ENCODE measurements at regions not wholly inside any gene's neighbourhood (a gene's known extent, or its start where the extent isn't known, plus 50 kb on each side); places are given as distances from the start of the nearest gene placed in this dataset.
"Not testable (repeated sequence)": the region's sequence is repeated elsewhere in the genome, so short reads cannot be mapped to it uniquely, and the experiment has no call there.

DNA sequence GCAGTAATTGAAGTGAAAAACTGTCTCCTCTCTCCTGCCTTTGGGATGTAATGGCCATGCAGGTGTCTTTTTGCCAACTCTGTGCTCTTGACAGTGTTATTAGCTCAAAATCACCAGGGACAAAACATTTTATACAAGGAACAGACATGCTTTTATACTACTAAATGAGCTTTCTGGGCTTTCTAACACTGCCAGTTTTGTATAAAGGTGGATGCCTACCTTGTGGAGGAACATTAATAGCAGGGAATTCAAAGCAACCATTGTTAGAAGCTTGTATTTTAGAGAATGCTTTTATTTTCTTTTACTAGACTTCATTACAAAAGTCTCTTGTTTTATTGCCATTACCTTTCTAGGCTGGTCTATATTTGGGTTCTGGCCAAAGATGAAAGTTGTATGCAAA lies 54.7 kb upstream of the ARSJ start:
- Histone ChIP-seq H3K27me3 (ENCODE audit: control insufficient read depth, insufficient read depth, low read length) (no peaks in the 10 kb centered on the region), H3K27ac (ENCODE audit: low read length) (no peak overlapping the region), H3K9me3 (ENCODE audit: control insufficient read depth, low read depth, low read length) (no peaks in the 10 kb centered on the region), H3K4me3 (ENCODE audit: low read length) (no peak overlapping the region), H3K36me3 (ENCODE audit: control insufficient read depth, insufficient read depth, low read length) (no peaks in the 10 kb centered on the region), H3K4me1 (ENCODE audit: control insufficient read depth, insufficient read depth, low read length) (peaks cover 5% of the 10 kb centered on the region)
- no peak for DNase-seq

DNA sequence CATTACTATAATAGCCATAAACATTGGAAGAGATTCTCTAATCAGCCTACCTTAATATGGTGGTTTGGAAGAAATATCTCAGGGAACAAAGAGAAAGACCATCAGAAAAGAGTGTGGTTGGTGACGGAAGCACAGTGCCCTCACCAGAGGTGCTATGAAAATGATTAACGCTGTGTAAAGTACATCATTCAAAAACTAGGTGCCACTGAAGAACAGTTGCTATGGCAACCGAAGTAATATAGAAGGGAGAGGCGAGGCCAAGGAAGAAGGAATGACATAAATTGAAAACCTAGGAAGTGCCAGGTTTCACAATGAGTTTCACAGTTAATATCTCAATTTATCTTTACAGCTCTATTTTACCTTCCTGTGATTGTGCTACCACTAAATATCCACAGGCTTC lies 57.0 kb upstream of the ARSJ start:
- Histone ChIP-seq H3K4me1 (ENCODE audit: control insufficient read depth, insufficient read depth, low read length) (peaks cover 5% of the 10 kb centered on the region), H3K9me3 (ENCODE audit: control insufficient read depth, low read depth, low read length) (no peaks in the 10 kb centered on the region), H3K4me3 (ENCODE audit: low read length) (no peak overlapping the region), H3K27me3 (ENCODE audit: control insufficient read depth, insufficient read depth, low read length) (no peaks in the 10 kb centered on the region), H3K36me3 (ENCODE audit: control insufficient read depth, insufficient read depth, low read length) (no peaks in the 10 kb centered on the region), H3K27ac (ENCODE audit: low read length) (no peak overlapping the region)
- peak; percentile 69 to 88 for DNase-seq
- WGBS (ENCODE audit: insufficient coverage, low lambda C conversion rate) = 40% methylated on average over 3 of the region's 4 CpGs

DNA sequence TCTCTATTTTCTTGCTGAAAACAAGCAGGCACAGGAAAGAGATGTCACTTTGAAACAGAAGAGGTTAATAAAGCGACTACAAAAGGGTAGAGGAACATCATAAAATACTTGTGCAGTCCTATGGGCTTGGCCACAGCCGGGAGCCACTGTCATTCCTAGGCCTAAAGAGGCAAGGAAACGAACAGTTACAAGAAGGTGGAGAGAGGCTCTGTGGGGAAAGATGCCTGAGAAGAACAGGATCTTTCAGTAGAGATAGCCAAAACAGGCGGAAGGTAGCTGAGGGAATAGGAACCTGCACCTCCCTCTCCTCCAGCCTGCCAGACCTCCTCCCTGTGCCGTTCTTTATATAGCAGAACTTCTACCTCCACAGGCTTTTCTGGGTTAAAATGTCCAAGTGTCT lies 57.4 kb upstream of the ARSJ start:
- H3K27me3 ChIP-seq (ENCODE audit: control insufficient read depth, insufficient read depth, low read length) = no peaks in the 10 kb centered on the region
- H3K9me3 ChIP-seq (ENCODE audit: control insufficient read depth, low read depth, low read length) = no peaks in the 10 kb centered on the region
- DNase-seq = no peak
- no peak overlapping the region for H3K27ac ChIP-seq (ENCODE audit: low read length)
- no peak overlapping the region for H3K4me3 ChIP-seq (ENCODE audit: low read length)
- H3K4me1 ChIP-seq (ENCODE audit: control insufficient read depth, insufficient read depth, low read length) = peaks cover 5% of the 10 kb centered on the region
- WGBS (ENCODE audit: insufficient coverage, low lambda C conversion rate) = no CpG with 5 or more reads among the region's 5 CpGs
- no peaks in the 10 kb centered on the region for H3K36me3 ChIP-seq (ENCODE audit: control insufficient read depth, insufficient read depth, low read length)

DNA sequence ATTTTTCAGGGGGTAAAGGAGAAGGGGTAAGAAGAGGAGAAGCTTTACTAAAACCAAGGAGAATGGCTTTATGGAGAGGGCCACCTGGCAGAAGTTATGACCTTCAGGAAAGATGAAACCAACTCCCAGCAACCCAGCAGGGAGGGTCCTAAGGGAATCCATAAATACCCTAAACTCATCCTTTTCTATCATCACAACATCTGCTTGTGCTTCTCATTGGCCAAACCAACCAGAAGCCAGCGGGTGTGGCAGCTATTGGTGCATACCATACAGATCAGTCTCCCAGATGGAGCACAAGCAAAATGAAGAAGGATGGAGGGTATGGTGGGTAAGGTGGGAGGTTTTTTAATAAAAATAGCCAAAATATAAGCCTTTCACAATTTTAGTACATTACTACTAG lies 58.5 kb upstream of the ARSJ start:
- Histone ChIP-seq H3K9me3 (ENCODE audit: control insufficient read depth, low read depth, low read length) (no peaks in the 10 kb centered on the region), H3K4me1 (ENCODE audit: control insufficient read depth, insufficient read depth, low read length) (peaks cover 5% of the 10 kb centered on the region), H3K27me3 (ENCODE audit: control insufficient read depth, insufficient read depth, low read length) (no peaks in the 10 kb centered on the region), H3K27ac (ENCODE audit: low read length) (no peak overlapping the region), H3K4me3 (ENCODE audit: low read length) (no peak overlapping the region), H3K36me3 (ENCODE audit: control insufficient read depth, insufficient read depth, low read length) (no peaks in the 10 kb centered on the region)
- WGBS (ENCODE audit: insufficient coverage, low lambda C conversion rate) = no CpG with 5 or more reads among the region's 1 CpG
- DNase-seq = no peak

DNA sequence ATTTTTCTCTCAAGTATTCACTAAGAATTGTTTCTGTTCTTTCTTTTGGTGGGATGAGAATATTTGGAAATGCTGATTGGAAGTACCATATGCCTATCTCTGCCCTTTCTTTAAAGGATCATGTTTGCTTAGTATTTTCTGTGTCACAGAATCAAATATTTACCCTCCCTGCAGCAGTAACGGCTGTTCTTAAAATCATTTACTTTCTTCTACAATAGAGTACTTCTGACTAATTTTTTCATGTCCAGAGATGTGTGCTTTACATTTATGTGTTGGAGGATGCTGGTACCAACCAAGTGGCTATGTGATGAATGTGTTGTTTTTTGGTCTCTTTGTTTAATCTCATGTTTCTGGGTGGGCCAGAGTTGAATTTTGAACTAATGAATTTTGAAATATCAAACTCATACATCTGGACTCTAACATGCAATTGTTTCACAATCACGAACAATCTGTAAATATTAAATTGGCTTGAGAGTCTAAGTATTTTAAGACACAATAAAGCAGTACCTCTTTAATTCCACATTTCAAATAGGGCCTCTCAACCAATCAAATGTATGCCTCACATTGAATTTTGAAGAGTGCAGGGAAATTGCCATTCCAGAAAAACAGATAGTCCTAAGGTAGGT lies 59.4 kb upstream of the ARSJ start:
- WGBS (ENCODE audit: insufficient coverage, low lambda C conversion rate) = 40% methylated on average over 1 of the region's 2 CpGs
- H3K27ac ChIP-seq (ENCODE audit: low read length) = no peak overlapping the region
- no peak overlapping the region for H3K4me3 ChIP-seq (ENCODE audit: low read length)
- H3K36me3 ChIP-seq (ENCODE audit: control insufficient read depth, insufficient read depth, low read length) = no peaks in the 10 kb centered on the region
- H3K9me3 ChIP-seq (ENCODE audit: control insufficient read depth, low read depth, low read length) = no peaks in the 10 kb centered on the region
- peaks cover 5% of the 10 kb centered on the region for H3K4me1 ChIP-seq (ENCODE audit: control insufficient read depth, insufficient read depth, low read length)
- DNase-seq = no peak
- H3K27me3 ChIP-seq (ENCODE audit: control insufficient read depth, insufficient read depth, low read length) = no peaks in the 10 kb centered on the region

DNA sequence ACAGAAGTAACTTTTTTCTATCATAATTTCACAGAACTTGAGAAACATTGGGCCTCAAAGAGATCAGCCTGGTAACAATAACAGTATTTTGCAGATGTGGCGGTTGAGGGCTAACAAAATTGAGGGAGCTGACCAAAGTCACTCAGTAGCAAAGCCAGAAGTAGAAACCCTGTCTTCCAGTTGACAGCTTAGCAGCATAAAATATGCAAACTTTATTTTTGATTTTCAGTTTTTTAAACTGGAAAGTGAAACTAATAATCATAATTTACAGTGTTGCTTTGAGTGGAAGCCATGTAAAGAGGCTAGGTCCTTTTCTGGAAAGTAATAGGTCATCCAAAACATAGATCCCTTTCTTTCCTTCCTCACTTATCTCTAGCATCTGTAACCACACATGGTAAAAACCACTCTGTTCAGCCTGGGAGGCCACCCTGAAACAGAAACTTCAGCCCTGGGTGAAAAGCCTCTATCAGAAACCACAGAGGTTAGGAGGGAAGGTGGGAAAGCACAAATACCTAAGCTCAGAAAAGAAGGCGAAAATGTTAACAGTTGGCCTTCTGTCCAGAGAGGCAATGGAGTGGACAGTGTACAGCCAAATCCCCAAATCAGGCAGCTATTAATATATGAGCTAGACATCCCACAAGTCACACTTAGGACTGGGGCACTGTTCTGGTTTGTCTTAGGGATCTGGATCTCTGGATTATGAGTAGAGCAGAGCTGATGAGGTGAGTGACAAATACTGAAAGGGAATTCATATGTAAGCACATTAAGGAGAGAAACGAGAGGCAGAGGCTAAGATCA lies 61.1 kb upstream of the ARSJ start:
- no peaks in the 10 kb centered on the region for H3K27me3 ChIP-seq (ENCODE audit: control insufficient read depth, insufficient read depth, low read length)
- DNase-seq = no peak
- peaks cover 5% of the 10 kb centered on the region for H3K4me1 ChIP-seq (ENCODE audit: control insufficient read depth, insufficient read depth, low read length)
- no peak overlapping the region for H3K4me3 ChIP-seq (ENCODE audit: low read length)
- no peaks in the 10 kb centered on the region for H3K36me3 ChIP-seq (ENCODE audit: control insufficient read depth, insufficient read depth, low read length)
- H3K9me3 ChIP-seq (ENCODE audit: control insufficient read depth, low read depth, low read length) = peaks cover 2% of the 10 kb centered on the region
- WGBS (ENCODE audit: insufficient coverage, low lambda C conversion rate) = no CpG with 5 or more reads among the region's 3 CpGs
- H3K27ac ChIP-seq (ENCODE audit: low read length) = no peak overlapping the region

DNA sequence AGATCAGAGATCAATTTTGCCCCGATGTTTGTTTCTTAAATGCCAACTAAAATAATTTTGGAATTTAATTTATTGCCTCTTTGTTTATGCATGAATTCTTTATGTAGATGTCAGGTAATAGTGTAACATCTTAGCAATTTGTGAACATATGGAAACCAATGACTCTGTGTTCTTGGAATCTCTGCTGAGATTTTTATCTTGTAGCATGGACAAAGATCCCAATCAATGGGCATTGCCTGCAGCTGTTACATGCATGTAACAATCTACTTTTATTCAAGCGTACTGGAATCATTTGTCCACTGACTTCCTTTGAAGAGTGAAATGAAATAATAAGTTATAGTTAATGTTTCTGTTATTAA lies 61.6 kb upstream of the ARSJ start:
- peaks cover 3% of the 10 kb centered on the region for H3K9me3 ChIP-seq (ENCODE audit: control insufficient read depth, low read depth, low read length)
- no peak for DNase-seq
- H3K4me3 ChIP-seq (ENCODE audit: low read length) = no peak overlapping the region
- peaks cover 5% of the 10 kb centered on the region for H3K4me1 ChIP-seq (ENCODE audit: control insufficient read depth, insufficient read depth, low read length)
- no CpG with 5 or more reads among the region's 2 CpGs for WGBS (ENCODE audit: insufficient coverage, low lambda C conversion rate)
- H3K27ac ChIP-seq (ENCODE audit: low read length) = no peak overlapping the region
- no peaks in the 10 kb centered on the region for H3K27me3 ChIP-seq (ENCODE audit: control insufficient read depth, insufficient read depth, low read length)
- no peaks in the 10 kb centered on the region for H3K36me3 ChIP-seq (ENCODE audit: control insufficient read depth, insufficient read depth, low read length)

DNA sequence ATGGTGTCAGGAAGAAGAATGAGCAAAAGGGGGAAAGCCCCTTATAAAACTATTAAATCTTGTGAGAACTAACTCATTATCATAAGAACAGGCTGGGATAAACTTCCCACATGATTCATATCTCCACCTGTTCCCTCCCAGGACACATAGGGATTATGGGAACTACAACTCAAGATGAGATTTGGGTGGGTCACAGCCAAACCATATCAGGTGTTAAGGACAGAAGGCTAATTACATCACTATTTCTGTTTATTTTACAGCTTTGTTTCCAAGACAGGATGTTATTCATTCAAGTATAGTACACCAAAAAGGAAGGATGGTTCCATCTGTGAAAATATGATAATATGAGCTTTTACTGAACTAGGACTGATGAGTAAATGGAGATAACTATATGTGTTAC lies 63.7 kb upstream of the ARSJ start:
- Histone ChIP-seq H3K9me3 (ENCODE audit: control insufficient read depth, low read depth, low read length) (peaks cover 3% of the 10 kb centered on the region), H3K4me3 (ENCODE audit: low read length) (no peak overlapping the region), H3K27me3 (ENCODE audit: control insufficient read depth, insufficient read depth, low read length) (no peaks in the 10 kb centered on the region), H3K27ac (ENCODE audit: low read length) (no peak overlapping the region), H3K4me1 (ENCODE audit: control insufficient read depth, insufficient read depth, low read length) (no peaks in the 10 kb centered on the region), H3K36me3 (ENCODE audit: control insufficient read depth, insufficient read depth, low read length) (no peaks in the 10 kb centered on the region)
- no peak for DNase-seq

DNA sequence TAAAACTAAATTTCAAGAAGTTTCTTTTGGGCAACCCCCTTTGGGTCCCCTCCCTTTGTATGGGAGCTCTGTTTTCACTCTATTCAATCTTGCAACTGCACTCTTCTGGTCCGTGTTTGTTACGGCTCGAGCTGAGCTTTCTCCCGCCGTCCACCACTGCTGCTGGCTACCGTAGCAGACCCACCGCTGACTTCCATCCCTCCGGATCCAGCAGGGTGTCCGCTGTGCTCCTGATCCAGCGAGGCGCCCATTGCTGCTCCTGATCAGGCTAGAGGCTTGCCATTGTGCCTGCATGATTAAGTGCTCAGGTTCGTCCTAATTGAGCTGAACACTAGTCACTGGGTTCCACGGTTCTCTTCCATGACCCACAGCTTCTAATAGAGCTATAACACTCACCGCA lies 64.9 kb upstream of the ARSJ start:
- H3K4me1 ChIP-seq (ENCODE audit: control insufficient read depth, insufficient read depth, low read length); H3K27ac ChIP-seq (ENCODE audit: low read length); H3K27me3 ChIP-seq (ENCODE audit: control insufficient read depth, insufficient read depth, low read length); H3K9me3 ChIP-seq (ENCODE audit: control insufficient read depth, low read depth, low read length); H3K36me3 ChIP-seq (ENCODE audit: control insufficient read depth, insufficient read depth, low read length); H3K4me3 ChIP-seq (ENCODE audit: low read length); DNase-seq: not testable (repeated sequence)
- no CpG with 5 or more reads among the region's 14 CpGs for WGBS (ENCODE audit: insufficient coverage, low lambda C conversion rate)

DNA sequence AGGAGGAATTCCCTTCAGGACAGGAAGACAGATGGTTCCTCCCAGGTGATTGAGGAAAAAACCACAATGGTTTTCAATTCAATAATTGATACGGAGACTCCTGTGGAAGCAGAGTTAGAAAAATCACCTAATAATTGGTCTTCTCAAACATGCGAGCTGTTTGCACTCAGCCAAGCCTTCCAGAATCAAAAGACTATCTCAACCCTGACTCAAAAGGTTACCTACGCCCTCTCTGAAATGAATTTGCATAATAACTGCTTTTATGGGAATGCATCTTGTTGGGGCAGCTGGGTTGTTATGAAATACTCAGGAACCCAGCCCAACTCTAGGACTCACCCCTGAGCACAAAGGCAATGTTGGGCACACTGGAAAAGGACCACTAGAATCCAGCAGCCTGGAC lies 66.9 kb upstream of the ARSJ start:
- DNase-seq = no peak

DNA sequence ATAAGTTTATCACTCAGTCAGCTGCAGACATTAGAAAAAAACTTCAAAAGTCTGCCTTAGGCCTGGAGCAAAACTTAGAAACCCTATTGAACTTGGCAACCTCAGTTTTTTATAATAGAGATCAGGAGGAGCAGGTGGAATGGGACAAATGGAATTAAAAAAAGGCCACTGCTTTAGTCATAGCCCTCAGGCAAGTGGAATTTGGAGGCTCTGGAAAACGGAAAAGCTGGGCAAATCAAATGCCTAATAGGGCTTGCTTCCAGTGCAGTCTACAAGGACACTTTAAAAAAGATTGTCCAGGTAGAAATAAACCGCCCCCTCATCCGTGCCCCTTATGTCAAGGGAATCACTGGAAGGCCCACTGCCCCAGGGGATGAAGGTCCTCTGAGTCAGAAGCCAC lies 68.7 kb upstream of the ARSJ start:
- not testable (repeated sequence) for H3K36me3 ChIP-seq (ENCODE audit: control insufficient read depth, insufficient read depth, low read length); H3K27ac ChIP-seq (ENCODE audit: low read length); DNase-seq; H3K4me3 ChIP-seq (ENCODE audit: low read length); H3K9me3 ChIP-seq (ENCODE audit: control insufficient read depth, low read depth, low read length); H3K27me3 ChIP-seq (ENCODE audit: control insufficient read depth, insufficient read depth, low read length); H3K4me1 ChIP-seq (ENCODE audit: control insufficient read depth, insufficient read depth, low read length)
- 20% methylated on average over 1 of the region's 3 CpGs for WGBS (ENCODE audit: insufficient coverage, low lambda C conversion rate)

More for the DNA sequence above, 66.9 kb upstream of the ARSJ start:
- Histone ChIP-seq H3K4me3 (ENCODE audit: low read length) (no peak overlapping the region), H3K27ac (ENCODE audit: low read length) (no peak overlapping the region), H3K9me3 (ENCODE audit: control insufficient read depth, low read depth, low read length) (peaks cover 3% of the 10 kb centered on the region), H3K36me3 (ENCODE audit: control insufficient read depth, insufficient read depth, low read length) (no peaks in the 10 kb centered on the region), H3K27me3 (ENCODE audit: control insufficient read depth, insufficient read depth, low read length) (no peaks in the 10 kb centered on the region), H3K4me1 (ENCODE audit: control insufficient read depth, insufficient read depth, low read length) (no peaks in the 10 kb centered on the region)
- WGBS (ENCODE audit: insufficient coverage, low lambda C conversion rate) = 100% methylated on average over 1 of the region's 3 CpGs

Measured in large intestine (tissue), 3 donors.